ENCODE measurements at regions not wholly inside any gene's neighbourhood (a gene's known extent, or its start where the extent isn't known, plus 50 kb on each side); places are given as distances from the start of the nearest gene placed in this dataset.

DNA sequence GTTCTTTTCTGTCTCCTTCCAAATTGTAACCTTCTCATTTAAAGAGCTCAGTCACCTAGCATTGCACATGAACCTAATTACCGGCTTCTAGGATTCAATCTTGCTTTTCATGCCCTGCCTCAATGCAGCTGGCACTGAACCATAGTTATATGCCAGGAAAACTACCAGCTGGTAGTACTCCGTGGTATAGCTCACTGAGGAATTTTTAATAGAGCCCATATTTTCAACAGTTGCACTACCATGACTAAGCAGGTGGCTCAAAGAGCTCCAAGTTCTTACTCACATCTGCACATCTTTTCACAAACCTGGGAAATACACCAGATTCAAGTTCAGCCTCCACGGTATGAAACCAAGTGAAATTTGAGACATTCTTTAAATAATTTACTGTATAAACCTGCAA, 363.5 kb downstream of the GRB14 start:
- TF ChIP-seq BHLHE40 (IDR thresholded peaks at IDR 0.05; ENCODE audit: low read depth, low read length) (no peak), CHD1 (IDR thresholded peaks at IDR 0.05; ENCODE audit: low read depth, low read length) (no peak), RCOR1 (IDR thresholded peaks at IDR 0.05; ENCODE audit: insufficient replicate concordance, low read length) (no peak)
- no peaks in the 10 kb centered on the region for H3K27me3 ChIP-seq (ENCODE audit: control insufficient read depth, insufficient read depth, low read length)
- dilution Hi-C loops (cut with HindIII; ENCODE audit: low sequenced_read_pairs, unreplicated experiment), result no loop called here
- DNase-seq (no peak), ATAC-seq (ENCODE audit: low read depth) (no peak)
- no peak overlapping the region for H2BK15ac ChIP-seq (ENCODE audit: low read depth, low read length)
- intact Hi-C loops (cut with micrococcal nuclease), result no loop called here
- no peak overlapping the region for H3K14ac ChIP-seq (replicated peaks; ENCODE audit: low read depth, low read length)
- H3K9me1 ChIP-seq (ENCODE audit: insufficient read depth, low read length), result no peaks in the 10 kb centered on the region
- H2BK5ac ChIP-seq (ENCODE audit: low read depth, low read length, poor library complexity, severe bottlenecking), result no peak overlapping the region
- CTCF ChIA-PET, result interaction anchor here (0.9 kb wide), 1 partner anchor 912 kb away, joined by 3 read pairs; no protein-coding TSS in a partner anchor
- H3K18ac ChIP-seq (ENCODE audit: low read depth, low read length), result no peak overlapping the region
- WGBS, 2 experiments (ENCODE audit: extremely low coverage in 2 of 2, insufficient read length in 1 of 2), result no CpG with 5 or more reads among the region's 3 CpGs
- no peak overlapping the region for H4K8ac ChIP-seq (ENCODE audit: low read depth in 2 of 2, low read length in 2 of 2)
- no peak overlapping the region for H3K9ac ChIP-seq (ENCODE audit: low read depth, low read length)
- no peak overlapping the region for H4K91ac ChIP-seq (ENCODE audit: insufficient read depth, low read depth, low read length)
- no peak overlapping the region for H2BK20ac ChIP-seq (ENCODE audit: low read depth, low read length)
- H3K4me2 ChIP-seq (ENCODE audit: low read depth, low read length), result no peak overlapping the region
- no peak overlapping the region for H3K23ac ChIP-seq (ENCODE audit: low read depth, low read length)
- H3K56ac ChIP-seq (ENCODE audit: extremely low read depth, insufficient read depth, low read length), result no peak overlapping the region
- H2AK5ac ChIP-seq (ENCODE audit: low read depth, low read length), result no peak overlapping the region
- no peaks in the 10 kb centered on the region for H3K36me3 ChIP-seq (ENCODE audit: control insufficient read depth, insufficient read depth, low read length)
- no peaks in the 10 kb centered on the region for H4K20me1 ChIP-seq (ENCODE audit: insufficient read depth, low read length)
- BruUV-seq (replicated peaks), result no TSS peak
- POLR2A ChIA-PET (ENCODE audit: unreplicated experiment), result no interaction called here
- H2AFZ ChIP-seq (replicated peaks; ENCODE audit: low read length, poor library complexity), result no peak overlapping the region
- no peak overlapping the region for H4K5ac ChIP-seq (ENCODE audit: low read depth, low read length)
- no peak overlapping the region for H2AK9ac ChIP-seq (replicated peaks; ENCODE audit: low read depth, low read length, poor library complexity)
- H3K9me3 ChIP-seq (ENCODE audit: control insufficient read depth, insufficient read depth, low read length), result no peaks in the 10 kb centered on the region
- H3K27ac ChIP-seq (ENCODE audit: insufficient read depth, low read length), result no peak overlapping the region
- H3K79me1 ChIP-seq (ENCODE audit: low read depth in 1 of 2, low read length in 2 of 2), result no peaks in the 10 kb centered on the region
- H3K4me3 ChIP-seq (ENCODE audit: insufficient read depth, low read depth, low read length), result no peak overlapping the region
- no peak overlapping the region for H2BK120ac ChIP-seq (ENCODE audit: low read depth, low read length)
- in situ Hi-C loops (cut with MboI; ENCODE audit: low sequenced_read_pairs), result no loop called here
- H3K4ac ChIP-seq (ENCODE audit: low read depth, low read length), result no peak overlapping the region
- H3K4me1 ChIP-seq (ENCODE audit: control insufficient read depth, insufficient read depth, low read length), result no peaks in the 10 kb centered on the region

All from IMR-90 (cell line).